HG03060 (cell line): ENCODE measurements at regions not wholly inside any gene's neighbourhood (a gene's known extent, or its start where the extent isn't known, plus 50 kb on each side); places are given as distances from the start of the nearest gene placed in this dataset.
"Not testable (repeated sequence)": the region's sequence is repeated elsewhere in the genome, so short reads cannot be mapped to it uniquely, and the experiment has no call there.

Experiments
- ATAC-seq: cut with Tn5 transposase; IDR thresholded peaks from one replicate; pipeline ENCODE4 v1.9.1; 2021; ENCODE audit warnings: low read depth, moderate number of reproducible peaks; ENCODE audit not compliant: unreplicated experiment

DNA sequence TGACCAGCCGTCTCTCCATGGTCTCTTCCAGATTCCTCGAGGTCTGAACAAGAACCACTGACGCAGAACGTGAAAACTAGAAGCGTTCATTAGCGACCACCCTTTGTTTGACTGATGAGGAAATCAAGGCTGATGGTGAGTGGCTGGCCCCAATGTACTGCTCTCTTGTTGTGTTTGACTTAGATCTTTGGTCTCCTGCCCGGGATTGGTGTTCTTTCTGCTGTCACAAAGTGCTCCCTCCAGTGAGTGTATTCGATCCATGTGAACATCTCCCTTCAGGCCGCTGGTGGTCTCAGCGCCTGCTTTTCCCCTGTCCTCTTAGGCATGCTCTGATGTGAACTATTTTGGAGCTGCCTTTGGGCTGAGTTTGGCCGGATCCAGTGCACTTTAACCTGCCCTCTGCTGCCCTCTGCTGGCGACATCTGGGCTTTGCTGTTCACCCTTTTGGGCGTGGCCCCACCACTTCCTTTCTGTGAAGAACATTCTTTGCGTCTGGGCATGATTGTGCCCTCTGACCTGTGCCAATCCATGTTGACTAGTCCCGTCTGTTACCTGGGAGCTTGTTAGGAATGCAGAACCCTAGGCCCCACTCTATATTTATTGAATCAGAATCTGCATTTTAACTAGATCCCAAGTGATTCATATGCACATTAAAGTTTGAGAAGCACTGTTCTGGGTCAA lies 279.1 kb downstream of the TTC6 start:
- peak; percentile 73 for ATAC-seq

- ATAC-seq = no peak
Measured at GRCh38 chr14:37888234-37888633, 292.8 kb downstream of the TTC6 start.

DNA sequence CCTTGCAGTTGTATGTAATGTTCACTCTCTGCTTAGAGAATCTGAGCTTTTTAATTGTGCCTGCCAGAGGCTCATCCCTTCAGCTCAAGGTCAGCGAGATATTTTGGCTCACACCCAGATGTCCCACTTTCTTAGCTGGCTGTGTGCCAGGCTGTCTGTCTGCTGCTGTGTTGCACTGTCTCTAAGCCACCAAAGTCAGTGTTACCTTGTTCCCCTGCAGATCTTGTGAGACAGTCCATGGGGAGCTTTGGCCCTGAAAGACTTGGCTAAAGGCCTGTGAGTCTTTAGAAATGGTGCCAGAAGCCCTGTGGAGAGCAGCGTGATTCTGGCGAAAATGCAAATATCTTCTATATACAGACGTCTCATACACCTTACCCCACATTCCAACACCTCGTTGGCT lies 293.7 kb downstream of the TTC6 start:
- ATAC-seq = no peak

GRCh38 chr14:37890095-37890494 lies 294.7 kb downstream of the TTC6 start:
- no peak for ATAC-seq

DNA sequence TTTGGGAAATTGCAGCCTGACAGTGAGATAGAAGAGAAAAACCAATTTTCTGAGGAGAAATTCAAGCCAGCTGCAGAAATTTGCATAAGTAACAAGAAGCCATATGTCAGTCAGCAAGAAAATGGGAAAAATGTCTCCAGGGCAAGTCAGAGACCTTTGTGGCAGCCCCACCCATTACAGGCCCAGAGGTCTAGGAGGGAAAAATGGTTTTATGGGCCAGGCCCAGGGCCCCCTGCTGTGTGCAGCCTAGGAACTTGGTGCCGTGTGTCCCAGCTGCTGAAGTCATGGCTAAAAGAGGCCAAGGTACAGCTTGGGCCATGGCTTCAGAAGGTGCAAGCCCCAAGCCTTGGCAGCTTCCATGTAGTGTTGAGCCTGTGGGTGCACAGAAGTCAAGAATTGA lies 296.1 kb downstream of the TTC6 start:
- ATAC-seq = not testable (repeated sequence)

DNA sequence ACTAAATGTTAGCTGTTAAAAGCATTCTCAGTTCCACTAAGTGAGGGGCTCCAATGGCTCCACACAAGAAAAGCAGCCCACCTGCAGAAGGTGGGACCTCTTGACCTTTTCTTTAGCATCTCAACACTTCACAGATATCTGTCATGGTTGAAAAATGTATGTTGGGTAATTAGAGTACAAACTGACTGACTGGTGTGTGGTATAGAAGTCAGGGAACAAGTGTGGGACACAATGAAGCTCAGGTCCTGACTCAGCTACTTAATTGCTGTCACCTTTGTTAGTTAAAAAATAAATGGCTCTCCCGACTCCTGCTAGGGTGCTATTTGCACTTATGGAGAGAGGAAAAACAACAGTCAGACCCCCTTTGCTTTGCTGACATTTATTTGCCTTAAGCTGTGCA lies 299.0 kb downstream of the TTC6 start:
- ATAC-seq = no peak

- ATAC-seq = no peak
Measured at GRCh38 chr14:37899365-37899764, 303.9 kb downstream of the TTC6 start.

DNA sequence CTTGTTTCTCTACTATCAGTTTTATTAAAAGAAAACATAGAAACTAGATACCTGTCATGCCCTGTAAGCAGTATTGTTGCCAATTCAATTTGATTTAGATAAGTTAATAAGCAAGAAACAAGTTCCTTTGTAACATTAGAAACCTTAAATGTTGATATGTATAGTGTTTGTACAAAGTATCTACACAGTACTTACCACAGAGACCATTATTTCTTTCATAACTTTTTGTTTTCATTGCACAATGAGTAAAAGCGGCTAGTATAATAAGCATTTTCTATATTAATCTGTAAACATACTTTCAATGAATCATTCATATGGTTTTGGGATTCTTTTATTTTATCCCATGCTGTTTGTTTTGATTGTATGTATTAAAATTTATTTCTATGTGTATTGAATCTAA lies 305.1 kb downstream of the TTC6 start:
- no peak for ATAC-seq

DNA sequence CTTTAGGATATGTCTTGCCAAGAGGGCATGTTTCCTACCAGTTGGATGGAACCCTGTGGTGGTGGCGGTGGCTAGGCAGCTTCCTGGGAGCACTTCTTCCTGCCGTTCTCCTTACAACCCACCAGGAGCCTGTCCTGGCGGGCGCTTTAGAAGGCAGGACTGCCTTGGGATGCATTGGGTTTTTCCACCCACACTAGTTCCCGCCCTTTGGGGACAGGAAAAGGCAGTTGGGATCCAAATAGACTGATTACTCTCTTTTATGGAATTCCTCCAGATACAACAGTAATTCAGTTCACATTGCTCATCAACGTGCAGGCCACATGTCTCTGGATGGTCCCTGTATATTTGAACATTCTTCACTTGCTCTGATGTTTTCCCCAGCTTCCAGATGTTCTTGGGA lies 305.7 kb upstream of the SSTR1 start:
- ATAC-seq = no peak

- ATAC-seq = no peak
Measured at GRCh38 chr14:37903343-37904191, 304.1 kb upstream of the SSTR1 start.

GRCh38 chr14:37924622-37925021 lies 283.1 kb upstream of the SSTR1 start:
- ATAC-seq = no peak

DNA sequence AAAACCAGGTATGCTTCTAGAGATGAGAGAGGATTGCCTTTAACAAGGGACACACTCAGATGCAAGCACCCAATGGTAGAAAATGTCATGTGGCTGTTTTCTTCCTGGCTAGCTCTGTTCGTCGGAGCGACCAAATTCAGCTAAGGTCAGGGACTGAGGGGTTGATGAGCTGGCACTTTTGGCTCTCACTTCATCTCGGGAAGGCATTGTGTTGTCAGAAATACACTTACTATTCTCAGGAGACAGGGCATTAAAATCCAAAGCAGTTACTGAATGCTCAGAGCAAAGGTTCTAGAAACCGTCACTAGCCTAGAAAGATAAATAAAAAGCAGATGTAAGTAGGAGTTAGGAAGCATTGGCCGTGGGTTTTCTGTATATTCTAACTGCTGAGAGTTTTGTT lies 275.7 kb upstream of the SSTR1 start:
- ATAC-seq = no peak

- ATAC-seq = no peak
Measured at GRCh38 chr14:37932481-37932880, 275.2 kb upstream of the SSTR1 start.

- no peak for ATAC-seq
Measured at GRCh38 chr14:37936971-37937370, 270.7 kb upstream of the SSTR1 start.

DNA sequence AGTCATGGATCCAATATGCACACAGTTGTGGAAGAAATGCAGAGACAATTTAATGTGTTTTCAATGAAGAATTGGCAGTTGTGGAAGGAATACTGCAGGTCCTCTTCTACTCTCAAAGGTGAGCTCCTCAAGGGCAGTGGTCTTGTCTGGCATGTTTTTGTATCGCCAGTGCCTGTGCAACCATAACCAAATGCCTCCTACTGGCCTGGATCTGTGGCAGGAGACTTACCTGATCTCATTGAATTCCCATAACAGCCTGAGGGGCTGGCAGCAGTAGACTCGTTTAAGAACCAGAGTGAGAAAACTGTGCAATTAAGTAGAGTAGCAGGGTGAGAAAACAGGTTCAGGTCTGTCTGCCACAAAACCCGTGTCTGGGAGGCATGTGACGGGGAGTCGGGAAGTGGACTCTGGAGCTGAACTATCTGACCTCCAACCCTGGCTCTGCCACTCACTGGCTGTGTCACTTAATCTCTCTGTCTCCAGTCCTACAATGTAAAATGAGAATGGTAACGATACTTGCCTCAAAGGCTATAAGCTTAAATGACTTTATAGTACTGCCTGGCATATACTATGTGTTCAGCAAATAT lies 268.2 kb upstream of the SSTR1 start:
- no peak for ATAC-seq

DNA sequence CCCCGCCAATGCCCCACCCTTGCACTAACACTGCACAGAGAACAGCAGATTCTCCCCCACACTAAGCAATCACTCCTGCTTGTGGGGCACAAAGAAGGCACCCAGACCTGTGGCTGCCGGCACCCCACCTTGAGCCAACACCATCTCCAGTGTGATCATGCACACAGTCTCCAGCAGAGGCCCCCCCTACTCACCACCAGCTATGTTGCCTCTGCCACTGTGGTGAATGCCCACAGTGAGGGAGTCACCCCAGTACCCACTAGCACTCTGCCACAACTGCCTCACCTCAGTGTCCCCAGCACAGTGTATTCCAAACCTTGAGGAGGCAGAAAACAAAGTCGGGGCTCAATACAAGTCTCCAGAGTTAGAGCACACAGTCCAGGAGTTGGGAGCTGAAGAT lies 261.7 kb upstream of the SSTR1 start:
- no peak for ATAC-seq

DNA sequence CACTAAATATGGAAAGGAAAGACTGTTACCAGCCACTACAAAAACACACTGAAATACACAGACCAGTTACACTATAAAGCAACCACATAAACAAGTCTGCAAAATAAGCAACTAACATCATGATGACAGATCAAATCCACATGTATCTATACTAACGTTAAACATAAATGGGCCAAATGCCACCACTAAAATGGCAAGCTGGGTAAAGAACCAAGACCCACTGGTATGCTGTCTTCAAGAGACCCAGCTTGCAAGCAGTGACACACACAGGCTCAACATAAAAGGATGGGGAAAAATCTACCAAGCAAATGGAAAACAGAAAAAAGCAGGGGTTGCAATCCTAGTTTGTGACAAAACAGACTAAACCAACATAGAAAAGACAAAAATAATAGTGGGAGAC lies 260.9 kb upstream of the SSTR1 start:
- no peak for ATAC-seq

DNA sequence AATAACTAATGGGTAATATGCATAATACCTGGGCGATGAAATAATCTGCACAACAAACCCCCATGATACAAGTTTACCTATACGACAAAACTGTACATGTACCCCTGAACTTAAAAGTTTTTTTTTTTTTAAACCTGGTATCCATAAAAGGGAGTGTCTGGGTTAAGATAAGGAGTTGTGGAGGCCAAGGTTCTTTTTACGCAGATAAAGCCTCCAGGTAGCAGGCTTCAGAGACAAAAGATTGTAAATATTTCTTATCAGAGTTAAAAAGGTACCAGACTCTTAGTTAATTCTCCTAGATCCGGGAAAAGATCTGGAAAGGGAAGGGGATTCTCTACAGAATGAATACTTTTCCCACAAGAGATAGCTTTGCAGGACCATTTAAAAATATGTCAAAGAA lies 259.4 kb upstream of the SSTR1 start:
- no peak for ATAC-seq

- ATAC-seq = no peak
Measured at GRCh38 chr14:37968664-37969240, 239.0 kb upstream of the SSTR1 start.

DNA sequence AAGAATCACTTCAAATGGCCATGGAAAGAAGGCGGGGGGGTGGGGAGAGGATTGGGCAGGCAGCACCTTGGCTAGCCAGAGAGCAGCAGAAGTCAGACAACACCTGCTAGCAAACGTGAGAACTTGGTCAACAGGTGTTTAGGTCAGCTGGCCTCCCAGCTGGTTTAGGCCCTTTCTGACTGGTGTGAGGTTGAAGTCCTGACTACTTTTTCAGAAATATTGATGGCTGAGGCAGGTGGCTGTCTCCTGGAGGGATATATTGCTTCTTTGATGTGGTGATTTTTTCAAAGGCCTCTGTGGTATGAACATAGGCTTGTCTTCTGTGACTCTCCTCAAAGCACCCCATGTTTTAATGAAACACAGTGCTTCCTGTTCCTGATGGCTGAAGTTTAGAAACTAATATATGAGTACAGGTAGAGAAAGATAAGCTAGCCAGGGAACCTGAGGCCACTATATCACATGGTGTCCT lies 238.2 kb upstream of the SSTR1 start:
- ATAC-seq = no peak

DNA sequence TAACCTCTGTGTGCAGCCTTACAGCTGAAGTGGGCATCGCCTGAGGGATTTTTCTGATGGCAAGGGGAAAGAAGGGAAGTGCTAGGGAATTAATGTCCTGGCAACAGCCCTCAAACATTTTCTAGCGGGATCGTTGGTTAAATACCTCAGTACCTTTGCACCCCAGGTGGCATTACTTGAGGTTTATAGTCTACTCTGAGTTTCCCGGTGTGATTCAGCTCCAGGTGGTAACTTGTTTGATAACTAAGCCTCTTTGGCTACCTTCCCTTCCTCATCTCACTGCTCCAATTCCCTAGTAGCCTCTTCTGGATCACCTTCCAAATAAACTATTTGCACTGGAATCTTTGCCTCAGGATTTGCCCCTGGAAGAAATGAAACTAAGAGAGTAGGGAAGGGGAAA lies 237.0 kb upstream of the SSTR1 start:
- no peak for ATAC-seq
